Hepatocyte (in vitro differentiated cells): ENCODE measurements at regions not wholly inside any gene's neighbourhood (a gene's known extent, or its start where the extent isn't known, plus 50 kb on each side); places are given as distances from the start of the nearest gene placed in this dataset.

Experiments used
- EZH2phosphoT487 ChIP-seq: fragments of 200-600 bp; sonication (generic); IDR thresholded peaks from one replicate; pipeline ENCODE4 v1.6.1; 2018; ENCODE audit warnings: antibody characterized with exemption, mild to moderate bottlenecking, low read depth, moderate library complexity; ENCODE audit not compliant: unreplicated experiment, severe bottlenecking
- TF ChIP-seq, protein P1 (sequence below): fragments of 200-600 bp; sonication (generic); IDR thresholded peaks from 2 replicates; pipeline ENCODE4 v1.5.1; 2016; ENCODE audit warnings: antibody characterized with exemption, mild to moderate bottlenecking; ENCODE audit not compliant: poor library complexity

DNA sequence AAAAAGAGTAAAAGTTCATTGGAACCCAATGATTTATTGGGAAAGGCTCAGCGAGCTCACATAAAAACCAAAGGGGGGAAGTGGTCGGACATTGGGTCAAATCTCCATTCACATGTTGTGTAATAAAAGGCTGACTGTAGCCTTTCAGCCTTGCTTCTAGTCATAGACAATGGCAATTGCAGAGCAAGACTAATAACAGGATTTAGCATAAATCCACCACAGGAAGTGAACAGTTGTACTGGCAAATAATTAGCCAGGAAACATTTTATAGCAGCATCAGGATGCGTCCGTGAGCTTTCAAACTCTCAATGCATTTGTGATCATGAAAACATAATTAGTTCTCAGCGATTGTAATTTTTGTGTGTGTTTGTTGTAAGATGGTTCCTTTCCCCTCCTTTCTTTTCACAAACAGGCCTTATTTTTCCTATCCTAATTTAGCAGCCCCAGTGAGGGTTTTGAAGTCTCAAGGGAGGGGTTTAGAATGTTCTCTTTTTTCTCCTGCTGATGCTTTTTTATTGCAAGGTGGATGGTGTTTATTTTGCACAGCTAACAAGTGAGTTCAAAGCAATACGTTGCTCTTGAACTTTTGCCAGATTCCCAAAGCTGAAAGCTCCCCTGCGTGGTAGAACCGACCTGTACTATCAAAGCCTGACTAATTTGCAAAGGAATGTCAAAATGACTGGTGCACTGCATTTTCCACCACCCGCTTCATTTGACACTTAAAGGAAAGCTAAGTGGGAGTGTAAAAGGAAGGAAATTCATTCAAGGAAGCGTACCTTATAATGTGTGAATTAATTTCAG lies 105.6 kb downstream of the SPRY2 start:
- TF ChIP-seq EZH2phosphoT487 = no peak
- TF ChIP-seq, protein P1, sequence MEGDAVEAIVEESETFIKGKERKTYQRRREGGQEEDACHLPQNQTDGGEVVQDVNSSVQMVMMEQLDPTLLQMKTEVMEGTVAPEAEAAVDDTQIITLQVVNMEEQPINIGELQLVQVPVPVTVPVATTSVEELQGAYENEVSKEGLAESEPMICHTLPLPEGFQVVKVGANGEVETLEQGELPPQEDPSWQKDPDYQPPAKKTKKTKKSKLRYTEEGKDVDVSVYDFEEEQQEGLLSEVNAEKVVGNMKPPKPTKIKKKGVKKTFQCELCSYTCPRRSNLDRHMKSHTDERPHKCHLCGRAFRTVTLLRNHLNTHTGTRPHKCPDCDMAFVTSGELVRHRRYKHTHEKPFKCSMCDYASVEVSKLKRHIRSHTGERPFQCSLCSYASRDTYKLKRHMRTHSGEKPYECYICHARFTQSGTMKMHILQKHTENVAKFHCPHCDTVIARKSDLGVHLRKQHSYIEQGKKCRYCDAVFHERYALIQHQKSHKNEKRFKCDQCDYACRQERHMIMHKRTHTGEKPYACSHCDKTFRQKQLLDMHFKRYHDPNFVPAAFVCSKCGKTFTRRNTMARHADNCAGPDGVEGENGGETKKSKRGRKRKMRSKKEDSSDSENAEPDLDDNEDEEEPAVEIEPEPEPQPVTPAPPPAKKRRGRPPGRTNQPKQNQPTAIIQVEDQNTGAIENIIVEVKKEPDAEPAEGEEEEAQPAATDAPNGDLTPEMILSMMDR = no peak
